Tibial artery (tissue), 4 donors: ENCODE measurements at regions not wholly inside any gene's neighbourhood (a gene's known extent, or its start where the extent isn't known, plus 50 kb on each side); places are given as distances from the start of the nearest gene placed in this dataset.

ENCODE experiments used
- DNase-seq, 2 donors: peaks; one replicate each; pipeline ENCODE4 v3.0.0-alpha.2; 2019
- H3K27ac ChIP-seq, 2 donors: fragments of 200-600 bp; sonication (generic) in 1 of 2; 1 replicate in 1 of 2; 2 replicates in 1 of 2; pipeline ENCODE4 v1.5.1; 2018 to 2019; ENCODE audit warnings: mild to moderate bottlenecking in 1 of 2
- H3K27me3 ChIP-seq, 2 donors: fragments of 200-600 bp; sonication (generic) in 1 of 2; one replicate each; pipeline versions ENCODE4 v1.5.1 to v1.6.0; 2016 to 2019
- H3K36me3 ChIP-seq, 3 donors: fragments of 200-600 bp; sonication (generic) in 2 of 3; one replicate each; pipeline ENCODE4 v1.5.1; 2016 to 2019; ENCODE audit warnings: mild to moderate bottlenecking in 2 of 3
- H3K4me1 ChIP-seq, 4 donors: fragments of 200-600 bp; sonication (generic) in 2 of 4; 1 replicate in 3 of 4; 2 replicates in 1 of 4; pipeline ENCODE4 v1.5.1; 2016 to 2019
- H3K4me3 ChIP-seq, 2 donors: fragments of 200-600 bp; sonication (generic) in 1 of 2; 1 replicate in 1 of 2; 2 replicates in 1 of 2; pipeline ENCODE4 v1.5.1; 2018 to 2019; ENCODE audit warnings: mild to moderate bottlenecking in 2 of 2
- H3K9me3 ChIP-seq, 3 donors: fragments of 200-600 bp; sonication (generic) in 1 of 3; one replicate each; pipeline ENCODE4 v1.5.1; 2016 to 2019
- CTCF ChIP-seq, 2 experiments: fragments of 200-600 bp in 1 of 2; fragments of 450-650 bp in 1 of 2; IDR thresholded peaks; one replicate each; pipeline ENCODE4 v1.5.1; 2017 to 2019; ENCODE audit warnings: antibody characterized with exemption in 2 of 2, mild to moderate bottlenecking in 1 of 2, moderate library complexity in 1 of 2
- intact Hi-C: fragments of 100-400 bp; cut with DNase I; formaldehyde crosslinking; loops from one replicate; pipeline ENCODE4 v1.15.0; 2023; ENCODE audit warnings: low total_unique reads

GRCh38 chr1:238592621-238593020 is 701.9 kb upstream of the ZP4 start:
- H3K27ac ChIP-seq: no peak overlapping the region
- no peak for TF ChIP-seq CTCF (IDR thresholded peaks at IDR 0.05)

GRCh38 chr1:238589843-238590435 is 699.2 kb upstream of the ZP4 start:
- Histone ChIP-seq H3K9me3 (no peaks in the 10 kb centered on the region), H3K27ac (no peak overlapping the region), H3K36me3 (no peaks in the 10 kb centered on the region), H3K27me3 (no peaks in the 10 kb centered on the region), H3K4me1 (no peaks in the 10 kb centered on the region), H3K4me3 (no peak overlapping the region)
- intact Hi-C loops: no loop called here
- no peak for DNase-seq
- TF ChIP-seq CTCF (IDR thresholded peaks at IDR 0.05): no peak

More at GRCh38 chr1:238592621-238593020, 701.9 kb upstream of the ZP4 start:
- no peak for DNase-seq
- Histone ChIP-seq H3K27me3 (no peaks in the 10 kb centered on the region), H3K36me3 (no peaks in the 10 kb centered on the region), H3K9me3 (no peaks in the 10 kb centered on the region), H3K4me3 (no peak overlapping the region), H3K4me1 (no peaks in the 10 kb centered on the region)
- intact Hi-C loops: no loop called here

- DNase-seq: no peak
These were observed 692.1 kb upstream of the ZP4 start for GRCh38 chr1:238582816-238583215.

GRCh38 chr1:238581332-238581731 is 690.6 kb upstream of the ZP4 start:
- intact Hi-C loops: no loop called here
- H3K27me3 ChIP-seq: no peaks in the 10 kb centered on the region
- no peaks in the 10 kb centered on the region for H3K9me3 ChIP-seq
- TF ChIP-seq CTCF (IDR thresholded peaks at IDR 0.05): no peak
- H3K4me3 ChIP-seq: no peak overlapping the region
- no peaks in the 10 kb centered on the region for H3K4me1 ChIP-seq
- H3K36me3 ChIP-seq: no peaks in the 10 kb centered on the region
- H3K27ac ChIP-seq: no peak overlapping the region
- DNase-seq: no peak

More at GRCh38 chr1:238582816-238583215, 692.1 kb upstream of the ZP4 start:
- TF ChIP-seq CTCF (IDR thresholded peaks at IDR 0.05): no peak
- Histone ChIP-seq H3K36me3 (no peaks in the 10 kb centered on the region), H3K27ac (no peak overlapping the region), H3K4me3 (no peak overlapping the region), H3K4me1 (no peaks in the 10 kb centered on the region), H3K27me3 (no peaks in the 10 kb centered on the region), H3K9me3 (no peaks in the 10 kb centered on the region)
- intact Hi-C loops: no loop called here

- no peak for TF ChIP-seq CTCF (IDR thresholded peaks at IDR 0.05)
- H3K27me3 ChIP-seq: no peaks in the 10 kb centered on the region
- no peaks in the 10 kb centered on the region for H3K36me3 ChIP-seq
- DNase-seq: no peak
- no peak overlapping the region for H3K27ac ChIP-seq
- H3K4me1 ChIP-seq: no peaks in the 10 kb centered on the region
- no peak overlapping the region for H3K4me3 ChIP-seq
- intact Hi-C loops: no loop called here
- no peaks in the 10 kb centered on the region for H3K9me3 ChIP-seq
These were observed 678.0 kb upstream of the ZP4 start for GRCh38 chr1:238568735-238569134.

- Histone ChIP-seq H3K36me3 (no peaks in the 10 kb centered on the region), H3K4me3 (no peak overlapping the region), H3K9me3 (no peaks in the 10 kb centered on the region), H3K27me3 (no peaks in the 10 kb centered on the region), H3K4me1 (no peaks in the 10 kb centered on the region), H3K27ac (no peak overlapping the region)
- intact Hi-C loops: no loop called here
- TF ChIP-seq CTCF (IDR thresholded peaks at IDR 0.05): no peak
- DNase-seq: no peak
These were observed 671.6 kb upstream of the ZP4 start for GRCh38 chr1:238562341-238562740.
